22Rv1 (cell line): ENCODE measurements at regions not wholly inside any gene's neighbourhood (a gene's known extent, or its start where the extent isn't known, plus 50 kb on each side); places are given as distances from the start of the nearest gene placed in this dataset.

Source experiments
- ZFX ChIP-seq: fragments of 450-650 bp; IDR thresholded peaks from 2 replicates; pipeline ENCODE4 v1.6.1; 2017; ENCODE audit warnings: antibody characterized with exemption, borderline replicate concordance
- TF ChIP-seq, protein P1 (sequence below): fragments of 450-650 bp; IDR thresholded peaks from 2 replicates; pipeline ENCODE4 v1.5.1; 2017; ENCODE audit warnings: mild to moderate bottlenecking

GRCh38 chr16:79271583-79271982 is 329.0 kb downstream of the MAF start:
- TF ChIP-seq, protein P1, sequence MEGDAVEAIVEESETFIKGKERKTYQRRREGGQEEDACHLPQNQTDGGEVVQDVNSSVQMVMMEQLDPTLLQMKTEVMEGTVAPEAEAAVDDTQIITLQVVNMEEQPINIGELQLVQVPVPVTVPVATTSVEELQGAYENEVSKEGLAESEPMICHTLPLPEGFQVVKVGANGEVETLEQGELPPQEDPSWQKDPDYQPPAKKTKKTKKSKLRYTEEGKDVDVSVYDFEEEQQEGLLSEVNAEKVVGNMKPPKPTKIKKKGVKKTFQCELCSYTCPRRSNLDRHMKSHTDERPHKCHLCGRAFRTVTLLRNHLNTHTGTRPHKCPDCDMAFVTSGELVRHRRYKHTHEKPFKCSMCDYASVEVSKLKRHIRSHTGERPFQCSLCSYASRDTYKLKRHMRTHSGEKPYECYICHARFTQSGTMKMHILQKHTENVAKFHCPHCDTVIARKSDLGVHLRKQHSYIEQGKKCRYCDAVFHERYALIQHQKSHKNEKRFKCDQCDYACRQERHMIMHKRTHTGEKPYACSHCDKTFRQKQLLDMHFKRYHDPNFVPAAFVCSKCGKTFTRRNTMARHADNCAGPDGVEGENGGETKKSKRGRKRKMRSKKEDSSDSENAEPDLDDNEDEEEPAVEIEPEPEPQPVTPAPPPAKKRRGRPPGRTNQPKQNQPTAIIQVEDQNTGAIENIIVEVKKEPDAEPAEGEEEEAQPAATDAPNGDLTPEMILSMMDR, result no peak
- TF ChIP-seq ZFX, result no peak
